Stimulated activated CD8-positive, alpha-beta memory T cell treated with anti-CD3 and anti-CD28 coated beads, Interleukin-7, amount 100 ng/mL, for 48 hours (primary cell): ENCODE measurements at regions not wholly inside any gene's neighbourhood (a gene's known extent, or its start where the extent isn't known, plus 50 kb on each side); places are given as distances from the start of the nearest gene placed in this dataset.
"Not testable (repeated sequence)": the region's sequence is repeated elsewhere in the genome, so short reads cannot be mapped to it uniquely, and the experiment has no call there.

ENCODE experiments used
- DNase-seq, 2 donors: peaks; one replicate each; pipeline ENCODE4 v3.0.0-alpha.2; 2020; ENCODE audit warnings: low read depth in 1 of 2; ENCODE audit errors: extremely low read depth in 1 of 2

DNA sequence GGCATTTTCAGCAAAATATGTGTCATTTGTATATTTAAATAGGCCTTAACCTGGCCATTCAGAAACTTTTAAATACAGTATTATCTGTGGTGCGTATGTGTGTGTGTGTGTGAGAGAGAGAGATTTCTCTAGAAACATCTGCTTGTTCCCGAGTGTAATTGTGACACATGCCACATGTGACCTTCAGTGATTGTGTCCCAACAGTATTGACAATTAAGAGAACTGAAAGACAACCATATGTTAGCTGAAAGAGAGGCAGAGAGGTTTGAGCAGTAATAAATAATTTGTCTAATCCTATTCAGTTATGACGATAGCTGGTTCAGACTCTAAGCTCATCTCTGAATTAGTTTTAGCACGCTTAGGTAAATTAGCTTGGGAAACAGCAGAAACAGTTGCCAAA lies 1503.1 kb downstream of the PCDH9 start:
- no peak for DNase-seq

DNA sequence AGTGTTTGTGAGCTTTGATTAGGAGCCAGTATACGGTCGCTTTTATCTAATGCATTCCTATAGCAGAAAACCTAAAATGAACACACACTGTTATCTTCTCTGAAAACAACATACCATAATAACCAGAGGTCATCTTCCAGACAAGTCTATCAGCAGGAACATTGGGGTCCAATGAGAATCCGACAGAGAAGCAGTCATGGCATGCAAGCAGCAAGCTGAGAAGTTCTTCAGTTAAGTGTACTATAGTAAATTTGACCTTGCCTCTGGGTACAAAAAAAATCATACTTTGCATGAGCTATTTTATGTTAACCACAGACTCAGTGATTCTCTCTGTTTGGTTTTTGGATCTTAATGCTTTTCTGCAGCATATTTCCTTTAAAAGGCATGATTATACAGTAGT lies 1505.1 kb downstream of the PCDH9 start:
- DNase-seq = no peak

DNA sequence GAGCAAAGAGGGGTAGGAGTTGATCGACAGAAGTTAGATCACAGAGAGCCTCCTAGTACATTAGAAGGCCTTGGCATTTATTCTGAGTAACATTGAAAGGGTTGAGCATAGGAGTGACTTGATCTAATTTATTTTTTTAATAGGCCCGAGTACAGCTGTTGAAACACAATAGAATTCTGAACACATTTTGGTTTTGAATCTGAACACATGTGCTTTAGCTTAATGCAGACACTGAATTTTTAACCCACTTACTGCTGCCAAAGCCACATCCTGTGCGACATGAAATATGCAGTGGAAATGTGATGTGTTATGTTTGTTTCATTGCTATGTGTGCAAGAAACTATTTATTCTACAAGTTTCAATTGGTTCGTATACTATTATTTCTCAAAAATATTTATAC lies 1505.9 kb downstream of the PCDH9 start:
- DNase-seq = no peak

DNA sequence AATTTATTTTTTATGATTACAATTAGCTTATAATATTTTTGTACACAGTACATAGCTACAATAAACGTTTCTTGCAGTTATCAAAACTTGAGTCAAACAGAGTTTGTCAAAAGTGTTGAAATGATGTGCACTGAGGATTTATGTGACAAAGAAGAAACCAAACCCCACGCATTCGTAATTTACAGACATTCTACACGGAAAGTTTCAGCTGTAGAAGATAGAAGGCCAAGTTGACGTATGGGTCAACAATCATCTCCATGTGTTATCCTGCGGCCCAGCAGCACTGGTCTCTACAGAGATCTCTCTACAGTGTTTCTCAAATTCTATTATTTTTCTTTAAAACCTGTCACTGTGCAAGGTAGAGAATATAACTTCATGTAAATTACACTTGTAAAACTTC lies 1507.6 kb downstream of the PCDH9 start:
- DNase-seq = no peak

DNA sequence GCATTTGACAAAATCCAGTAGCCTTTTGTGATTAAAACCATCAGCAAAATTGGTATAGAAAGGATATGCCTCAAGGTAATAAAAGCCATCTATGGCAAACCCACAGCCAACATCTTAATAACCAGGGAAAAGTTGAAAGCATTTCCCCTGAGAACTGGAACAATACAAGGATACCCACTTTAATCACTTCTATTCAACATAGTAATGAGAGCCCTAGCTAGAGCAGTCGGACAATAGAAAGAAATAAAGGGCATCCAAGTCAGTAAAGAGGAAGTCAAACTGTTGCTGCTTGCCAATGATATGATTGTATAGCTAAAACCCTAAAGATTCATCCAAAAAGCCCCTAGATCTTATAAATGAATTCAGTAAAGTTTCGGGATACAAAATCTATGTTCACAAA lies 1510.3 kb downstream of the PCDH9 start:
- no peak for DNase-seq

DNA sequence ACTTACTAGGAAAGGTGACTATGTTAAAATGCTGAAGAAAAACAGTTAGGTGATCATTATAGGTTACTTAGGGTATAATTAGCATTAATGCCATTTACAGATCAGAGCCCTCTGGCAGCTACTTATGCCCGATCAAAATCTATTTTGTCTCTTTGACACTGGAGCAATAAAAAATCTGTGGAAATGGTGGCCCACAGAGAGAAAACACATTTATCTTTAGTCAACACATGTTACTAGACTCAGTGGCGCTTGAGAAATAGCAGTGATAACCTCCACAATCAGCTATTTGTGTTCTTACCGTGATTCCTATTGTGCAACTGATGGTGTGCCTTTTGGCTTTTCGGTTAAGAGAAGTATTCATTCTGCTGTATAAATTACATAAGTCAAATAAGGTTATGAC lies 1519.6 kb downstream of the PCDH9 start:
- DNase-seq = no peak

DNA sequence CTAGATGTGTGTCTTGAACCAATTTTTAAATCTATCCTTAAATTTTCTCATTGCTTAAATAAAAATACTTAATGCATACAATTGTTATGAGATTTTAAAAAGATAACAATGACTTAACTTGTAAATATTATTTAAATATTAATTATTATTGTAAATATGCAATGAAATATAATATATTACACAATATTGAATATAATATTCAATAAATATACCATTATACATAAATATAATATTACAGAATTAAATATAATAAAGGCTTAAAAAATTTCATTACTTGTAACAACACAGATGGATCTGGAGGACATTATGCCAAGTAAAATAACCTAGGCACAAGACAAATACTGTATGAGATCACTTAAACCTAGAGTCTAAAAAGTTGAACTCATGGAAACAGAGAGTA lies 1532.3 kb downstream of the PCDH9 start:
- no peak for DNase-seq

DNA sequence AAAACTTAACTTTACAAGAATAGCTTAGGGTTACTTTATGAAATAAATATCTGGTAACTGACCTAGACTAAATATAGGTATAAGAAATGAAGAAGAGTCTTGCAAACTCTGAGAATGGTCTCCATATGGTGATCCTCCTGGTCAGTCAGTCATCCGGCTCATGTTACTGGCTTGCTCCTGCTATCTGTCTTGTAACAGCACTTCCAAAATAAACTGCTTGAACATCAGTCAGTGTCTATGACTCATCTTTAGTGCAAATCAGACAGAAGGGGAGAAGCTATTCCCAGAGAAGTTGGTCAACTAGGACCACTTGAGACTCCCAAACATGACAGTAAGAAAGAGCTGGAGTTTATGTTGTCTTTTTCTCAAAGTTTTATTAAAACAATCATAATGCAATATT lies 1550.9 kb downstream of the PCDH9 start:
- no peak for DNase-seq

DNA sequence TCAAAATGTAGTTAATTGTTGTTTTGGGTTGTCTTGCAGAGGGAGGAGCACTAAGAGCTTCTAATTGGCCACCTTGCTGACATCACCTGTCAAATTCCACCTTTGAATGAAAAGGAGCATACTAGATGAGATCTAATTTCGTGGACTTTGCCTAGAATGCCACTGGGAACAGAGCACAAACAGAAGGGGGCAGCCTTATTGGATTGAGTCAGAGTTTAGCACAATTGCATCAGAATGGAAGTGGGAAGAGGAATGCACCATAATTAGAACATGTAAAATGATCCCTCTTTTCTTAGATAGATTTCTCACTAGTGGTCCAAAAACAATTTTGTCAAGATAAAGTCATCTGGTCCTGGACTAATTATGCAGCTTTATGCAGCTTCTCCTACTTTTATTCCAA lies 1552.2 kb downstream of the PCDH9 start:
- no peak for DNase-seq

DNA sequence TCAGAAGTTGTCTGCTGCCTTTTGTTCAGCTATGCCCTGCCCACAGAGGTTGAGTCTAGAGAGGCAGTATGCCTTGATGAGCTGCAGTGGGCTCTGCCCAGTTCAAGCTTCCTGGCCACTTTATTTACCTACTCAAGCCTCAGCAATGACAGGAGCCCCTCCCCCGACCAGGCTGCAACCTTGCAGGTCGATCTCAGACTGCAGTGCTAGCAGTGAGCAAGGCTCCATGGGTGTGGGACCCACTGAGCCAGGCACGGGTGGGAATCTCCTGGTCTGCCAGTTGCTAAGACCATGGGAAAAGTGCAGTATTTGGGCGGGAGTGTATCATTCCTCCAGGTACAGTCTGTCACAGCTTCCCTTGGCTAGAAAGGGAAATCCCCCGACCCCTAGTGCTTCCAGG lies 1554.8 kb downstream of the PCDH9 start:
- DNase-seq = not testable (repeated sequence)

DNA sequence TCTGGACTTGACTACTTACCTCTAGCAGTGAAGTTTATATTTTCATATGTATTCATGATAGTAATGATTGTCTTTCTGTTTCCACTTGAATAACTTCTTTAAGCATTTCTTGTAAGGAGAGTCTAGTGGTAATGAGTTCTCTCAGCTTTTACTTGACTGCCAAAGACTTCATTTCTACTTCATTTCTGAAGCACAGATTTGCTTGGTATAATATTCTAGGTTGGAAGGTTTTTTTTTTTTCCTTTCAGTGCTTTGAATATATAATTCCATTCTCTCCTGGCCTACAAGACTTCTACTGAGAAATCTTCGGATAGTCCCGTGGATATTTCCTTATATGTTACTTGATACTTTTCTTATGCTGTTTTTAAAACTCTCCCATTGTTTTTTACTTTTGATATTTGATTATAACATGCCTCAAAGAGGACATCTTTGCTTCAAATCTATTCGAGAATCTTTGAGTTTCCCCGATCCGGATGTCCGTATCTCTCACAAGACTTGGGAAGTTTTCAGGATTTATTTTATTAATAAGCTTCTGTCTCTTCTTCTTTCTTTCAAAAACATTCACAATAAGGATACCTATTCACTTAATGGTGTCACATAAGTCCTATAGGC lies 1560.0 kb downstream of the PCDH9 start:
- no peak for DNase-seq

DNA sequence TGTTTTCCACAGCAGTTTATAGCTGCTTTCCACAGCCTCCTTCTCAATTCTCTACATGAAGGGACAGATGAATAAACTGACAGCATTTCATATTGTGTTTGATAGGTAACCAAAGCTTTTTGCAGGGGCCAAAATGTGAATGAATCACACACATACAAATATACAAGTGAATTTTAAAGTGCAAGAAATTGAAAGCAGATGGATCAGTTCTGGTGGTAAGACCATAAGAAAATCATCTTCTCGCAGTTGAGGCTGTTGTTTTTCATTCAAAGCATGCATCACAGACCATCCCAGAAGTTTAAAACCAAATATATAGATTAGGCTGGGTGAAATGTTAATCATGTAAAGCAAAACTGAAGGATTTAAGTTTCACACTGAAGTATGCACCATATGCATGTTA lies 1569.4 kb downstream of the PCDH9 start:
- DNase-seq = no peak

DNA sequence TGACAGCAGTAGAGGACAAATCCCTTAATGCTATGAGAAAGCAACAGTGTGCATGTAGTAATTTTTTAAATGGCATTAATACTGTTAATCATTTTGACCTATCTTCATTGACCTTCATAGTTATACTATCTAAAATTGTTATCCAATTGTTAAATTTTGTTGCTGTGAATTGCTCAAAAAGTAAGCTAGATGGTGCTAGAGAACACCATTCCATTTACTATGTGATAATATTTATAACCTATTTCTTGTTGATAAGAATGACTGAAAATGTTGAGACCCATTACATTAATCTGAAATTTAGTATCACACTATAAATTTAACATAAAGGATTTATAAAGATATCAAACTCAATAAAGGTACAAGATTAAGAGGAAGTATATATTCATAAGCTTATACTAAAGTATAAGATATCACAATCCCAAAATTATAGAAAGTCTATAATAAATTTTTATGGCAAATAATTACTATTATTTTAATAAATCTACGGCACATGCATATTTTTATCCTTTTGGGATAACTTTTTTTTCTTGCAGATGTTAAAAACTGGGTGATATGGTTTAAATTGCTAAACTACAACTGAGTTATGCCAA lies 1573.3 kb downstream of the PCDH9 start:
- DNase-seq = no peak

DNA sequence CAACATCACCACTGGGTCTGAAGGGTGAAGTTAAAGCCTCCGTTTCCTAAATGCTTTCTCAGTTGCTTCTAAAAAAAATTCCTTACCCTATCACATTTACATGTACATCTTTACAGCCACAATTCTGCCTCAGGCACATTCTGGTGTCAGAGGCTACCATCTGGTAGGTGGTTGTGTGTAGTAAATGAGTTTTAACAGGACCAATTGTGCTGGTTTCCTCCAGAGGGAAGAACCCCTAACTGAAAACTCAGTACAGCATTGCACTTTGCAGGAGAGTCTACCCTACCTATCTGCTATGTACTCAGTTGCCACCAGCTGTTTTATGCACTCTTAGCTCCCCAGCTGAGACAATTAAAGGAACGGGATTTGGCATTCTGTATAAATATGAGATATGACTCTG lies 1576.5 kb downstream of the PCDH9 start:
- DNase-seq = no peak

DNA sequence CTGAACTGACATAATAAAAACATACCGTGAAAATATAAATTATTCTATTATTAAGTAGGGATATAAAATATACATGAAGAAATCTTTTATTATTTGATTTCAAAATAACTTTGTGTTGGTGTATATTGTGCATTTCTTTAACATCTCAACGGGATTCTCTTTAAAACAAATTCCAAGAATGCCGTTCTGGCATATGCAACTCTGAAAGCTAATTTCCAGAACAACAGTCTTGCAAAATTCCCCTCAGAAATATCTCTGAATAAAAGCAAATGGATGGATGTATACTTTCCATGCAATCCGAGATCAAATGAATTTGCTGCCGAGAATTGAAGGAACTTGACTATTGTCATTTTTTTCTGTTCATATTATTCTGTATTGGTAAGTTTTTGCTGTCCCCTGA lies 1579.8 kb downstream of the PCDH9 start:
- DNase-seq = no peak

DNA sequence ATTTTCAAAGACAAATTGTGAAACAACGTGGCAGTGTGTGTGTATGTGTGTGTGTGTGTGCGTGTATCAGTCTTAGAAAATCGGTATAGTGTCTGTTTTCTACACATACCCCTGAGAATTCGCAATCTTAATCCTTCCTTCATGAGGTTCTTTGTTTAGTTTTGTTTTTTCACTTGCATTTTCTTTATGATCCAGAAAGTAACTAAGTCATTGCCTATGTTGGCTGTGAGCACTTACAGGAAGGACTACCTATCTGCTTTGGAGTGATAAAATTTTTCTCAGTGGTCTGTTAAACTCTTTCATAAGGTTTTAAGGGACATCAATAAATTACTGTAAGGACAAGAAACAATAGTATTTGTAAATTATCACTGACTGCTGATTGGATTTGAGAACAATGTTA lies 1587.1 kb downstream of the PCDH9 start:
- DNase-seq = no peak

DNA sequence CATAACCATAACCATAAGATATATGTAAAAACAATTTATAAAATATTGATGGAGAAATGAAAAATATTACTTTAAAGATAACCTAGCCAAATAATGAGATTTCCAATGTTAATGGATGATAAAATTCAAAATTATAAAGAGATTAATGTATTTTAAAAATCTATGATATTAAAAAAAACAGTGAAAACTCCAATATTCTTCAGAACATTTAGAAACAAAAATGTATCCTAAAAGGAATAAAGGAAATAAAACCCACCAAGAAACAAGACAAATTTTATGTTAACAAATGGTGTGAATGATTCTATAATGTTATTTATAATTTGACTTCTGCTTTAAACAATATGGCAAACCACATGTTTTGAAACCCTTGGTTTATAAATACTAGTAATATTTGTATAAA lies 1587.8 kb downstream of the PCDH9 start:
- DNase-seq = no peak

DNA sequence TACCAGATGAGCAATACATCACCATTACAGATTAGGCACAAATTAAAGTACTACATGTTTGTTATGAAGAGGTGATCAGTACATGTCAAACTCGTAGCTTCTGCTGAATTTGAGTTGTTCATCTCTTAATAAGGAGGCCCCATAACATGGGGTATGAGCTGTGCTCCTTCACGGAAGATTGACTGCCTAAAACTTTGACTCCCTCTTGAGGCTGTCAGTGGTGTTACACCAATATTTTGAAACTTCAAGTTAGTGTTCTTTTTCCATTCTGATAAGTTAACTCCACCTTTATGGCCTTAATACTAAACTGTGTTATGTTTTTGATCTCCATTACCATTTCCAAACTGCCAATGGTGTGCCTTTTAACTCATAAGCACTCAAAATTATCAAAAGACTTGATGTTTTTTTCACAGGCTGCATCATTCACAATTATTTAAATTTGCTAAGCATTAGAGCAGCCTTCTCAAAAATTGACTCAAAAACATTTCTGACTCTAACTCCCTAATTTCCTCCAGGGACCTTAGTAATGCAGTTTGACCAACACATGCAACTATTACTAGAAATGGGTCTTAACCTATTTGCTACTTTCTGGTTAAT lies 1591.5 kb downstream of the PCDH9 start:
- DNase-seq = no peak

DNA sequence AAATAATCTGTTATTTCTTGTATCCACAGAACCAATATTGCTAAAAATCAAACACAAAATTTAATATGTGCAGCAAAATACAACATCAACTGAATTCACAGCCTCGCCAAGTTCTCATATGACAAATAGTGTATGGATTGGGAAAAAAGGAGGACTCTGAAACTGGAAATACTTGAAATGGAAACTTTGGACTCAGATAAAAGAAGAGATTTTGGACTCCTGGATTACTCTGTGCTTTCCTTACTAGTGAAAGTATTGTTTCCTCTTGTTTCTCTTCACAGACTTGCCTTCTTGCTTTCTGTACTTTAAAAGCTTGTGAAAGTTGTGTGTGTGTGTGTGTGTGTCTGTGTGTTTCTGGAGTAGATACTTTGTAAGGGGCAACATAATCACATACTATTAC lies 1596.3 kb downstream of the PCDH9 start:
- DNase-seq = no peak

DNA sequence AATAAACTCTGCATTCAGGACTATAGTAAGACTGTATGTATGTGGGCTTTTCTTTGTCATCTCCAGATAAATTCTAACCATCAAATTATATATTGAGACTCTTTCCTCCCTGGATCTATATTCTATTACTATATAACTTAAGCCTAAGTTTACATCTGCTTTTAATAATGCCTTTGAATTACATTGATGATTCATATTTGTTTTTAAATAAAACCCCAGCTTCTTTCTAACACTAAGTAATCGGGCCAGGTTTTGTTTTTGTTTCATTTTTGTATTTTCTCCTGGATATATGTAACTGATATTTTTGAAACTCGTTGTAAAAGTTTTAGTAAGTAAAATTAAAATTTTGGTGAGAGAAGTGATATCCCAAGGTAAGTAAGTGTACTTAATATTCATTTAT lies 1599.1 kb downstream of the PCDH9 start:
- no peak for DNase-seq

DNA sequence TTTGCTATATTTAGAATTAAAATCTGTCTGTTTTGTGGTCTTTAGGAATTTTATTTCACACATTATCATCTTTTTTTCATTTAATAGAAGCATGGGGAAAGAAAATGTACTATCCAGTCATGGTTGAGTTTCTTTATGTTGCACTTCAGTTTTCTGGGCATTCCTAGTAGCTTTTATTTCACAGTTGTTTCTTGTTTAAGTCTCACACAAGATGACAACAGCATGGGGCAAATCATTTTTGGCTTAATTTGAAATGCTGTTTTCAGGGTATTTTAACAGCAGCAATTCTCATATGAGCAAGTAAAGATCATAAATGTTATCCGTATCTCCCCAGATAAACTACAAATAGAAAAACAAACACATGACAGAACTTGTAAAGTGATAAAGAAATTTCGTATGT lies 1600.2 kb downstream of the PCDH9 start:
- DNase-seq = no peak

DNA sequence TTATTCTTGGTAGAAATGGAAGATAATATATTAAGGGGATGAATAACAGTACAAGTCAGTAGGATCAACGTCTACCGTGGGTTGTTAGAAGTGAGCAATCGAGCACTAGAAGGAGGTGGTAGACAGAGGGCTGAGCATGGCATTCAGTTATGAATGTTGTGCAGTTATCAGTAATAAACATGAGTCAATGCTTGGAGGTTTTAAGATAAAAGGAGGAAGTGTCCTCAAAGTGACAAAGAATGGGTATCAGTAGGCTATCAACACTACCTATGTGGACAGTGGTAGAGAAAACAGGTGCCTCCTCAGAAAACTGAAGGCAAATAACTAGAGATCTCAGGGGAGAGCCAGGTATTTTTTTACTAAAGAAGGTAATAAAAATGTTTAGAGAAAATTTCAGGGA lies 1607.0 kb downstream of the PCDH9 start:
- no peak for DNase-seq

DNA sequence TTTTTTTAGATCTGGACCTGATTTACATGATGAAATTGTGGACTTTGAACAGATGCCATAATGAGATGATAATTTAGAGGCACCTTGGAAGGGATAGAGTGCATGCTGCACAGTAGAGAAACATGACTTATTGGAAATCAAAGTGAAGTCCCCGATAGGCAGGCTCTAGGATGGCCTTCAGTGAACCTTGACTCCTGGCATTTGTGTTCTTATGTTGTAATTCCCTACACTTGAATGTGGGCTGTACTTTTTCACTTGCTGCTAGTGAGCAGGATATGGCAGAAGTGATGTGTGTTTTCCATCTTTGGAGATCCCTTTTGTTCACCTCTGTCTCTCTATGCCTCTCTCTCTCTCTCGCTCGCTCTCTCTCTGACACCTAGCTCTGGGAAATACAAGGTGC lies 1614.6 kb downstream of the PCDH9 start:
- DNase-seq = no peak
